GM21619 (cell line): ENCODE measurements at regions not wholly inside any gene's neighbourhood (a gene's known extent, or its start where the extent isn't known, plus 50 kb on each side); places are given as distances from the start of the nearest gene placed in this dataset.

Source experiments
- ATAC-seq: cut with Tn5 transposase; IDR thresholded peaks from one replicate; pipeline ENCODE4 v1.9.1; 2021; ENCODE audit not compliant: unreplicated experiment

DNA sequence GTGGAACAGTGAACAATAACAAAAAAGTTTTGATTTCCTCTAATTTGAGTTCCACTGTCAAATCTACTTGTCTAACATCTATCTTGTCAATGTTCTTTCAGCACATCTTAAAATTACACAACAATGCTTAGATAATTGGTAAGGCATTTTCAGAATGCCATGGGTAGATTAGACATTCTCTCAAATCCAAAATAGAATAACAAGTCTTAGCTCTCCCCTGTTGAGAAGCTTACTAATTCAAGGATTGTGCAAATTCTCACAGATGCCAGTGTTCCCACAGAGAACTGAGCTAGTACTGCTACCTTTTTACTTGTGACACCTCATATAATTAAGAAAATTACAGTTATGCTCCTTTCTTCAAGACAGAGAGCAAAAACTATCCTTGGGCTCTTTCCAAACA, 2442.0 kb downstream of the PCDH7 start:
- ATAC-seq, result no peak

DNA sequence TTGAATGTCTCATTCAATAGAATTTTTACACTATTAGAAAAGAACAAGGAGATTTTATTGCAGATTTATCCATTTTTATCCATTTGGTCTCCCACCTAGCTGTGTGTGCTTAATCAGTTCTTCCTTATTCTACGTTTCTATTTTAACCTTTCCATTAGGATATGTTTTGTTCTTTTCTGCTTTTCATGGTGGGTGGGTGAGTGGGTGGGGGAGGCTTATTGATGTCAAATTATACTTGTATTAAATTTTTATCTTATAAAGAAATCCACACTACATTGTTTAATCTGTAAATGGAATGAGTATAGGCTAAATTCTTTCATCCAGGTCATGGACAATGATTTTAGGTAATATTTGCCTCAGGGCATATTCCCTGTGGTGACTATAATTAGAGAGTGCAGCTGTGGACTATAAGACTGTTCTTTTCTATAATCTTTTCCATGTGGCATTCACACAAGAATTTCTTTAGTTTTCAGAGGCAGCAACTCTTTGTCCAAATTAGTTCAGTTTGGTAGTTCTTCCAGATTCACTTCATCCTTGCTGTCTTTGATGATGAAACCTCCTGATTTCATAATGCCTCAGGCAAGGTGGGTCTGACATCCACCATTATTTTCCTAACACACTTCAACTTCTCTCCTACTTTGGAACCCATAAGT, 2451.8 kb downstream of the PCDH7 start:
- ATAC-seq, result no peak

- no peak for ATAC-seq
Measured at GRCh38 chr4:33176566-33176965, 2456.4 kb downstream of the PCDH7 start.

GRCh38 chr4:33184657-33185290, 2464.6 kb downstream of the PCDH7 start:
- ATAC-seq, result peak; percentile 91

GRCh38 chr4:33187035-33187434, 2466.9 kb downstream of the PCDH7 start:
- ATAC-seq, result peak; percentile 38

GRCh38 chr4:33188733-33189132, 2468.6 kb downstream of the PCDH7 start:
- ATAC-seq, result no peak

GRCh38 chr4:33189169-33189568, 2469.0 kb downstream of the PCDH7 start:
- ATAC-seq, result no peak

DNA sequence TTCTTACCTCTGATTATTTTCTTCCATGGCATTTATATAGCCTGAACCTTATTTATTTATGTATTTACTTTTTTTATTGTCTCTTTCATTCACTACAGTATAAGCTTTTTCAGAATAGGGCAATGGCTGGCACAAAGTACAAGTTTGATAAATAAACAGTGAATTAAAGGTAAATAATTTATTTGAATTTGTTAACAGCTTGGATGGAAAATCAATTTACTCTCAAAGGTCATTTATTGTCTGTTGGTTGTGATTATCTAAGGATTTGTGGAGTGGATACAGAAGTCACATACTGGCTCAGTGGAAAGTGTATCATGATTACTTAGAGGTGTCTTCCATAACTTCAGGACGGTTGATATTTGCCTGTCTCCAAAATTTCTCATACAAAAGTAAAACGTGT, 2472.9 kb downstream of the PCDH7 start:
- no peak for ATAC-seq

- ATAC-seq, result no peak
Measured at GRCh38 chr4:33200377-33200776, 2480.2 kb downstream of the PCDH7 start.

DNA sequence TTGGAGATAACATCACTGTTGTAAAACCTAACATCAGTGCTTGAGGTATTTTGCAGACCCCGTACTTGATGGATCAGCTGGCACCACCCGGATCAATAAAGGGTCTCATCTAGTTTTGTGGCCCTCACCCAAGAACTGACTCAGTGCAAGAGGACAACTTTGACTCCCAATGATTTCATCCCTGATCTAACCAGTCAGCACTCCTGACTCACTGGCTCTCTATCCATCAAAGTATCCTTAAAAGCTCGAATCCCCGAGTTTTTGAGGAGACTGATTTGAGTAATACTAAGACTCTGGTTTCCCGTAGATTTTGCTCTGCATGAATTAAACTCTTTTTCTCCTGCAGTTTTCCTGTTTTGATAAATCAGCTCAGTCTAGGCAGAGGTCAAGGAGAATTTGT, 2498.1 kb downstream of the PCDH7 start:
- ATAC-seq, result no peak

GRCh38 chr4:33226133-33226532, 2506.0 kb downstream of the PCDH7 start:
- ATAC-seq, result peak; percentile 88

DNA sequence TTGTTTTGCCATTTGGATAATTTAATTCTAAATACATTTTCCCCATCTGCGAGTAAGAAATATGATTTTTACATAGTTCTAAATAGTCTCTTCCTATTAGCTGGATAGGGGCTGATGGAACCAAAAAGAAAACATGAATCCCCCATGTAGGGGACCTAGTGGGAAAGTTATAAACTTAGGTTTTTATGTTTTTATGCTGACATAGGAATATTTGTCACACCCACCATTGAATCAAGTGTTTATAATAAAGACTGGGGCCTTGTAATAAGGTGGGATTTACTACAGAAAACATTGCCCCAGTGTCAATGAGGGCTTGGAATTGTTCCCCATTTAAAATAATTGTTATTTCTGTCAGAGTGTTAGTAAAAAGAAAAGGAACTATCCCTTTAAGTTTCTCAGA, 2506.6 kb downstream of the PCDH7 start:
- ATAC-seq, result no peak

DNA sequence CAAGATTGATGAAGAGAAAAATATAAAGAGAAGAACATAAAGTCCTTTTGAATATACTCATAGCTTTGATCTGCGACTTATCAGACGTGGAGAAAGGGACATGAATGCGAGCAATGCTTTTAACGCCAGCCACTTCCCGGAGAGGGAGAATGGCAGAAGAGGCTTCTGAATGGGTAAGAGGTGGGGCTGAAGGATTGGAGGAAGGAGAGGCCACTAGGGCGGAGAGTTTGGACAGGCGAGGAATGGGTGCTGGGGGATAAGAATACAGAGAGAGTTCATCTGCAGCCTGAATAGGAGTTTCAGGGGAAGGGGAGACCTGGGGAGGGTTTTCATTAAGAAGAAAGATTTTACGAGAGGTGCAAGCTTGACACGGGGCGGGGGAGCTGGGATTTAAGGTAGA, 2534.9 kb downstream of the PCDH7 start:
- ATAC-seq, result no peak

- no peak for ATAC-seq
Measured at GRCh38 chr4:33255507-33255906, 2535.3 kb downstream of the PCDH7 start.

GRCh38 chr4:33262824-33263223, 2542.7 kb downstream of the PCDH7 start:
- no peak for ATAC-seq

DNA sequence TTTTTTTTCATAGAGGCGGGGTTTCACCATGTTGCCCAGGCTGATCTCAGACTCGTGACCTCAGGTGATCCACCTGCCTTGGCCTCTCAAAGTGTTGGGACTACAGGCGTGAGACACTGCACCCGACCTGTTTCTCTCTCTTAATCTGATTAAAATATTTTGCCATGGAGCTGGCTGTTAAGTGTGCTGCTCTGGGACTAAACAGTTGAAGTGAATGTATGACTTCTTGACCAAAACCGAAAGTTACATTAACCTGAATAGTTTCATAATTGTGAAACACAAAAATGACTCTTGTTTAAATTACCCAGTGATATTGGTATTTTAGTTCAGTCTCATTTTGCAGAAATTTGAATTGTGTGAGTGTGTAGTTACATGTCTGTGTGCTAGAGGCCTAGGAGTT, 2548.6 kb downstream of the PCDH7 start:
- no peak for ATAC-seq

DNA sequence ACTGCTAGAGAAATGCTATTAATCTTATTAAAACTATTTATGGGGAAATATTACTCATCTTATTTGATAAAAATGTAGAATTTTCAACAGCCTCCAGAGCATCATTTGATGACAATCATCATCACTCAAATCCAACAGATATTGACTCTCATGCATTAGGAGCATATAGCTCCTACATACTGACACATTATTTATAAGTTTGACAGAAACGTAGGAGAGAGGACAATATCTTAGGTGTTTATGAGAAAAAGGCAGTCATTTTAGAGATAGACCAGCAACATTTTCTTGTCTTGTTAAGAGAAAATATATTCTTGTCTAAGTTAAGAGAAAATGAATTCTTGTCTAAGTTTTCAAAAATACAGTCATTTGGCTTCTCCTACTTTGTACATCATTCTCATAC, 2550.2 kb downstream of the PCDH7 start:
- no peak for ATAC-seq

DNA sequence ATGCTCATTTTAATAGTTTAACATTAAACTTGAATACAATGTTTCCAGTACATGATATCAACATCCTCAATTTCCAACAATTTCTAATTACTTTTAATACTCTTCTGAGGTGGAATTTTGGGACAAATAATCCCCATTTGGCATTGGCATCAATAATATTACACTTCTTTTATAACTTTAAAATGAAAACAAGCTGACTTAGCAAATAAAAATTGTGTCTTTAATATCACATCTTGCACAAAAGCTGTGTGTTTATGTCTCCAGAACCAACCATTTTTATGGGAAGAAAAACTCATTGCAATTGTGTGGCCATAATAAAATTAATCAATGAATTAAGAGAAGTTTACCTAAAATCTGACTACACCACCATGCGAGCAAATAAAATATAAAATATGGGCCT, 2552.6 kb downstream of the PCDH7 start:
- no peak for ATAC-seq

GRCh38 chr4:33283818-33284217, 2563.6 kb downstream of the PCDH7 start:
- no peak for ATAC-seq

DNA sequence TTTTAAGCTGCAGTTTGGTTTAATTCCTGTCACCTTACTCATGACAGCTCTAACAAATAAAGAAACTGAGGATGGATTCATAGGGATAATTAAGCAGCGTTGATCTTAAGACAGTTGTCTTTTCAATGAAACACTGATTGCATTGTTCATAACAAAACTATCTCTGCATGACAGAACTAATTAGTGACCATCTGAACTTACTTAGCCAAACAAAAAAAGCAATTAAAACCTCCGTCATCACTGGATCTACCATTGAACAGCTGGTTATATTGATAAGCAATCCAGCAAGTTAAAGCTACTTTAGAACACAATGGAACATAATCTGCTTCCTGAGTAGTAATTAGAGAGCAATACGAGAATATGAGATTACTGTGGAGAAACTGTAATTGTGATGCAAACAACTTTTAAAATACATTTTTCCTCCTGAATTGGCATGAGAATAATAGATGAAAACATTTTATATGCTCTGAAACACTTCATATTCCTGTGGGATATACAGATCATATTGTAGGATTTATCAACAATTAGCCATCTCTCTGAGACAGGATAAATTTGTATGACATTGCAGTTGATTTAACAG, 2576.8 kb downstream of the PCDH7 start:
- ATAC-seq, result no peak

- no peak for ATAC-seq
Measured at GRCh38 chr4:33302321-33302720, 2582.2 kb downstream of the PCDH7 start.

DNA sequence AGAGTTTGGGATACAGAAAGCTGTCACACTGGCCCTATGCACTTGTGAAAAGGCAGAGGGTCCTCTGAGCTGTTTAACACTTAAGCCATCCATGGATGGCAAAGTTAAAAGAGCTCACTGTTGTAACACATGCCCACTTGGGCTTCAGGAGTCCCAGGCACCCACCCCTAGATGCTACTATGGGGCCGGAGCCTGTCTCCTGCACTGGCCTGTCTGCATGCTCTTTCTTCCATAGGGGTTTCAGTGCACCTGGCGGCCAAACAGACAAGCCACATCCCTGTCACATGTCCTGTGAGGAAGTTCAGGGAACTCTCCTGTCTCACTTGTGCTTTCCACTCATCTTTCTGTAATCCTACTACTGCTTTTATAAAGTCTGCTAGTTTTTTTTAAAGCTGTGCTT, 2586.0 kb downstream of the PCDH7 start:
- ATAC-seq, result no peak

GRCh38 chr4:33316033-33316432, 2595.9 kb downstream of the PCDH7 start:
- no peak for ATAC-seq
